Nephron (organoid): ENCODE measurements at regions not wholly inside any gene's neighbourhood (a gene's known extent, or its start where the extent isn't known, plus 50 kb on each side); places are given as distances from the start of the nearest gene placed in this dataset.

ENCODE experiments used
- H3K27ac Mint-ChIP-seq, 3 experiments: 2 replicates each; pipeline ENCODE4 v1.8.0; 2020; ENCODE audit warnings: mixed read lengths in 3 of 3, mild to moderate bottlenecking in 2 of 3, moderate library complexity in 1 of 3
- H3K27me3 Mint-ChIP-seq: 2 replicates; pipeline ENCODE4 v1.8.0; 2021; ENCODE audit warnings: low read depth, mild to moderate bottlenecking, moderate library complexity, mixed read lengths
- H3K36me3 Mint-ChIP-seq: 2 replicates; pipeline ENCODE4 v1.8.0; 2020; ENCODE audit warnings: low read depth, mixed read lengths
- H3K4me1 Mint-ChIP-seq: 2 replicates; pipeline ENCODE4 v1.8.0; 2020; ENCODE audit warnings: mixed read lengths
- H3K4me3 Mint-ChIP-seq, 3 experiments: 2 replicates each; pipeline ENCODE4 v1.8.0; 2020; ENCODE audit warnings: mild to moderate bottlenecking in 3 of 3, mixed read lengths in 3 of 3, moderate library complexity in 2 of 3
- H3K9me3 Mint-ChIP-seq: 2 replicates; pipeline ENCODE4 v1.8.0; 2020; ENCODE audit warnings: mixed read lengths
- CTCF ChIP-seq, 3 experiments: fragments of 200-600 bp; sonication (generic); IDR thresholded peaks; one replicate each; pipeline ENCODE4 v1.5.0; 2021; ENCODE audit warnings: antibody characterized with exemption in 3 of 3; ENCODE audit not compliant: unreplicated experiment in 3 of 3

DNA sequence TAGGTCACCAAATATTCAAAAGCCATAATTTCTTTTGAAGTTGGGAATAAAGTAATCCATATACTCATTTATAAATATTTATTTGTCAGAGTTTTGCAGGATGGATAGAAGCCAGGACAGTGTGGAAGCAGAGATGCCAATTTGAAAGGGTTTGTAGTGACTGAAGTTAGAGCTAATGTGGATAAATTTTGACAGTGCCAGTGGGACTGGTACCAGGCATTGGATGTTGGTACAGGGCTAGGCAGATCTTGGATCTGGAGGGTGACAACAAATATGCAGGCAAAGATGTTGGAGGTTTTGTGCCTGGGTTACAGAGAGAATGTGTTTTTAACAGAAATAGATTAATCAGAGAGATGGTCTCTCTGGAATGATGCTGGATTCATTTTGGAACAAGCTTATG is 135.6 kb downstream of the DMRTA1 start:
- H3K9me3 Mint-ChIP-seq: peaks cover 16% of the 10 kb centered on the region
- H3K36me3 Mint-ChIP-seq: no peaks in the 10 kb centered on the region
- H3K4me3 Mint-ChIP-seq: no peak overlapping the region
- peaks cover 3% of the 10 kb centered on the region for H3K27me3 Mint-ChIP-seq
- no peak overlapping the region for H3K27ac Mint-ChIP-seq
- no peak for TF ChIP-seq CTCF (IDR thresholded peaks at IDR 0.05; ENCODE audit: unreplicated experiment in 3 of 3)
- no peaks in the 10 kb centered on the region for H3K4me1 Mint-ChIP-seq

GRCh38 chr9:22588918-22589317 is 142.3 kb downstream of the DMRTA1 start:
- Mint-ChIP-seq H3K9me3 (no peaks in the 10 kb centered on the region), H3K27me3 (no peaks in the 10 kb centered on the region), H3K27ac (no peak overlapping the region), H3K4me1 (no peaks in the 10 kb centered on the region), H3K36me3 (no peaks in the 10 kb centered on the region), H3K4me3 (no peak overlapping the region)
- no peak for TF ChIP-seq CTCF (IDR thresholded peaks at IDR 0.05; ENCODE audit: unreplicated experiment in 3 of 3)

GRCh38 chr9:22590336-22591033 is 143.9 kb downstream of the DMRTA1 start:
- Mint-ChIP-seq H3K27ac (no peak overlapping the region), H3K4me3 (no peak overlapping the region), H3K9me3 (no peaks in the 10 kb centered on the region), H3K4me1 (no peaks in the 10 kb centered on the region), H3K36me3 (no peaks in the 10 kb centered on the region), H3K27me3 (no peaks in the 10 kb centered on the region)
- TF ChIP-seq CTCF (IDR thresholded peaks at IDR 0.05; ENCODE audit: unreplicated experiment in 3 of 3): no peak

DNA sequence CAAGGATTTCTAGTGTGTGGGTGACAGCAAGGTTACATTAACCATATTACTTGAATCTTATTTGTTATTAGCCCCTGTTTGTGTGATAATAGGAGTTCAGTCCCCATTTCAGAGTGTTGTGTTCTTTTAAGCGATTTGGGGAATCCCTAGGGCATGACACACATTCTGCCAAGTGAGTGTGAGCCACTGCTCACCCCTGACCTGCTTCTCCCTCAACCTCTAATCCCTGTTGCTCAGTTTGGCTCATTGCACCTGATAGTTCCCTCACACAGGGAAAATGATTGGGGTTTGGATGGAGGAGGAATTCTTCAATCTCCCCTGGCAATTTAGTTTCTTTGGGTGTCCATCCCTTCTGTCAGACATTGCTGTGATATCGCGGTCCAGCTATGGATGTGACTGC is 149.2 kb downstream of the DMRTA1 start:
- Mint-ChIP-seq H3K9me3 (no peaks in the 10 kb centered on the region), H3K27ac (no peak overlapping the region), H3K4me3 (no peak overlapping the region), H3K36me3 (no peaks in the 10 kb centered on the region), H3K27me3 (no peaks in the 10 kb centered on the region), H3K4me1 (no peaks in the 10 kb centered on the region)
- TF ChIP-seq CTCF (IDR thresholded peaks at IDR 0.05; ENCODE audit: unreplicated experiment in 3 of 3): no peak

DNA sequence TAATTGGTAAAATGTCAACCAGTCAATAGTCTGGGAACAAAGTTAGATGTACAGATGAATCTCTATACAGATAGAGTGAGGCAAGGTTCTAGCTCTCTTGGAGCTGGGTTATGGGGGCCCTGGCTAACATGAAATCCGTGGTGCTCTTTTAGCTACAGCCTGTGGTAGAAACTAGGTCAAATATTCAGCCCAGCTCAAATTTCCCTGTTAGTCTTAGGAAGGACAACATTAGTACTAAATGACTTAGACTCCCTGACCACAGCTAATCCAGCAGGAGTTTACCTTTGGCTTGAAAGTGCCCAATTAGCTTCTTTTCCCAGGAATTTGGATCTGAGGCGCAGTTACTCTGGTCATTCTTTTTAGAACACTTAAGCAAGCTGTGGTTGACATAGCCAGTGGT is 170.5 kb downstream of the DMRTA1 start:
- H3K27ac Mint-ChIP-seq: no peak overlapping the region
- no peaks in the 10 kb centered on the region for H3K27me3 Mint-ChIP-seq
- no peak for TF ChIP-seq CTCF (IDR thresholded peaks at IDR 0.05; ENCODE audit: unreplicated experiment in 3 of 3)
- no peaks in the 10 kb centered on the region for H3K36me3 Mint-ChIP-seq
- no peaks in the 10 kb centered on the region for H3K4me1 Mint-ChIP-seq
- H3K4me3 Mint-ChIP-seq: no peak overlapping the region
- no peaks in the 10 kb centered on the region for H3K9me3 Mint-ChIP-seq

GRCh38 chr9:22622815-22623214 is 176.2 kb downstream of the DMRTA1 start:
- Mint-ChIP-seq H3K36me3 (no peaks in the 10 kb centered on the region), H3K9me3 (no peaks in the 10 kb centered on the region), H3K27me3 (no peaks in the 10 kb centered on the region), H3K4me1 (peaks cover 10% of the 10 kb centered on the region), H3K4me3 (no peak overlapping the region), H3K27ac (no peak overlapping the region)
- TF ChIP-seq CTCF (IDR thresholded peaks at IDR 0.05; ENCODE audit: unreplicated experiment in 3 of 3): no peak
